Parathyroid adenoma (tissue), 2 donors: ENCODE measurements at regions not wholly inside any gene's neighbourhood (a gene's known extent, or its start where the extent isn't known, plus 50 kb on each side); places are given as distances from the start of the nearest gene placed in this dataset.

Experiments used
- H2AFZ ChIP-seq: fragments of 300-600 bp; sonication (generic); one replicate; pipeline ENCODE4 v1.7.0; 2017; ENCODE audit warnings: antibody characterized with exemption, mild to moderate bottlenecking
- H3K27ac ChIP-seq: fragments of 300-600 bp; sonication (generic); one replicate; pipeline ENCODE4 v1.7.0; 2017
- H3K27me3 ChIP-seq: fragments of 300-600 bp; sonication (generic); one replicate; pipeline ENCODE4 v1.7.0; 2017; ENCODE audit warnings: low read length; ENCODE audit not compliant: control insufficient read depth, insufficient read depth
- H3K36me3 ChIP-seq: fragments of 300-600 bp; sonication (generic); one replicate; pipeline ENCODE4 v1.7.0; 2017; ENCODE audit warnings: low read length; ENCODE audit not compliant: control insufficient read depth, insufficient read depth
- H3K4me1 ChIP-seq: fragments of 300-600 bp; sonication (generic); one replicate; pipeline ENCODE4 v1.7.0; 2017; ENCODE audit warnings: control low read depth
- H3K4me2 ChIP-seq: fragments of 300-600 bp; sonication (generic); one replicate; pipeline ENCODE4 v1.7.0; 2017; ENCODE audit warnings: low read length
- H3K4me3 ChIP-seq: fragments of 300-600 bp; sonication (generic); one replicate; pipeline ENCODE4 v1.7.0; 2017; ENCODE audit warnings: low read depth, low read length
- H3K79me2 ChIP-seq: fragments of 300-600 bp; sonication (generic); one replicate; pipeline ENCODE4 v1.7.0; 2017; ENCODE audit warnings: control low read depth
- H3K9ac ChIP-seq: fragments of 300-600 bp; sonication (generic); one replicate; pipeline ENCODE4 v1.7.0; 2017; ENCODE audit warnings: mild to moderate bottlenecking
- H3K9me3 ChIP-seq: fragments of 300-600 bp; sonication (generic); one replicate; pipeline ENCODE4 v1.7.0; 2017; ENCODE audit warnings: low read length; ENCODE audit not compliant: control insufficient read depth
- CTCF ChIP-seq: fragments of 300-600 bp; sonication (generic); IDR thresholded peaks from one replicate; pipeline ENCODE4 v1.7.0; 2017; ENCODE audit warnings: antibody characterized with exemption, mild to moderate bottlenecking
- donor health status: primary hyperparathyroidism.

- no peak overlapping the region for H3K4me3 ChIP-seq
- no peak for TF ChIP-seq CTCF
- no peak overlapping the region for H3K4me2 ChIP-seq
- H3K4me1 ChIP-seq, result no peaks in the 10 kb centered on the region
- no peaks in the 10 kb centered on the region for H3K79me2 ChIP-seq
- H3K27ac ChIP-seq, result no peak overlapping the region
- H2AFZ ChIP-seq, result no peak overlapping the region
- no peaks in the 10 kb centered on the region for H3K27me3 ChIP-seq
- H3K9ac ChIP-seq, result no peak overlapping the region
- no peaks in the 10 kb centered on the region for H3K9me3 ChIP-seq
- no peaks in the 10 kb centered on the region for H3K36me3 ChIP-seq
Measured at GRCh38 chr7:27398851-27399250, 156.2 kb downstream of the EVX1 start.

- Histone ChIP-seq H3K4me1 (no peaks in the 10 kb centered on the region), H3K27ac (no peak overlapping the region), H3K9ac (no peak overlapping the region), H3K9me3 (no peaks in the 10 kb centered on the region), H3K36me3 (no peaks in the 10 kb centered on the region), H3K4me2 (no peak overlapping the region), H2AFZ (no peak overlapping the region), H3K27me3 (no peaks in the 10 kb centered on the region), H3K79me2 (no peaks in the 10 kb centered on the region), H3K4me3 (no peak overlapping the region)
- no peak for TF ChIP-seq CTCF
Measured at GRCh38 chr7:27399791-27400567, 157.4 kb downstream of the EVX1 start.

GRCh38 chr7:27405780-27406179, 163.2 kb downstream of the EVX1 start:
- Histone ChIP-seq H3K27me3 (no peaks in the 10 kb centered on the region), H3K9me3 (no peaks in the 10 kb centered on the region), H3K9ac (no peak overlapping the region), H3K4me2 (no peak overlapping the region), H3K4me3 (no peak overlapping the region), H3K36me3 (no peaks in the 10 kb centered on the region), H3K79me2 (no peaks in the 10 kb centered on the region), H3K4me1 (no peaks in the 10 kb centered on the region), H2AFZ (no peak overlapping the region), H3K27ac (no peak overlapping the region)
- TF ChIP-seq CTCF, result no peak

GRCh38 chr7:27409311-27409710, 166.7 kb downstream of the EVX1 start:
- no peaks in the 10 kb centered on the region for H3K9me3 ChIP-seq
- H3K9ac ChIP-seq, result no peak overlapping the region
- no peak overlapping the region for H3K4me3 ChIP-seq
- TF ChIP-seq CTCF, result no peak
- no peak overlapping the region for H3K4me2 ChIP-seq
- no peak overlapping the region for H2AFZ ChIP-seq
- H3K36me3 ChIP-seq, result no peaks in the 10 kb centered on the region
- H3K27ac ChIP-seq, result no peak overlapping the region
- H3K79me2 ChIP-seq, result no peaks in the 10 kb centered on the region
- no peaks in the 10 kb centered on the region for H3K27me3 ChIP-seq
- H3K4me1 ChIP-seq, result no peaks in the 10 kb centered on the region

GRCh38 chr7:27409776-27410175, 167.2 kb downstream of the EVX1 start:
- no peaks in the 10 kb centered on the region for H3K36me3 ChIP-seq
- H3K4me1 ChIP-seq, result no peaks in the 10 kb centered on the region
- no peaks in the 10 kb centered on the region for H3K9me3 ChIP-seq
- H3K9ac ChIP-seq, result no peak overlapping the region
- H3K27ac ChIP-seq, result no peak overlapping the region
- H3K27me3 ChIP-seq, result no peaks in the 10 kb centered on the region
- H3K4me3 ChIP-seq, result no peak overlapping the region
- H2AFZ ChIP-seq, result no peak overlapping the region
- H3K4me2 ChIP-seq, result no peak overlapping the region
- no peak for TF ChIP-seq CTCF
- no peaks in the 10 kb centered on the region for H3K79me2 ChIP-seq
